H1 (cell line): ENCODE measurements at regions not wholly inside any gene's neighbourhood (a gene's known extent, or its start where the extent isn't known, plus 50 kb on each side); places are given as distances from the start of the nearest gene placed in this dataset.

Experiments used
- CTCF ChIA-PET: fragments of 300-600 bp; sonication (Branson Sonifier 250); formaldehyde crosslinking; loops from one replicate; lab custom pipeline; 2021; ENCODE audit not compliant: partially characterized antibody; lab: Charles Lee
- POLR2A ChIA-PET: fragments of 300-600 bp; sonication (Branson Sonifier 250); formaldehyde crosslinking; loops from one replicate; lab custom pipeline; 2021; ENCODE audit warnings: inconsistent platforms; ENCODE audit not compliant: partially characterized antibody; lab: Charles Lee
- DNase-seq, 2 experiments: peaks; one replicate each; pipeline versions ENCODE4 v3.0.0 to v3.0.0-alpha.2; 2010 to 2022; ENCODE audit warnings: low spot score in 2 of 2, low read depth in 1 of 2, mixed read lengths in 1 of 2
- FAIRE-seq: peaks from 2 replicates; lab custom pipeline; 2011; peaks lifted over from hg19 to GRCh38; lab: Jason Lieb, UNC
- H2AFZ ChIP-seq: 2 replicates; pipeline ENCODE4 v1.8.1; 2012; ENCODE audit warnings: low read length, inconsistent platforms
- H2AK5ac ChIP-seq: 2 replicates; pipeline ENCODE4 v1.6.1; 2013; ENCODE audit warnings: low read depth, low read length
- H2BK120ac ChIP-seq: replicated peaks from 2 replicates; pipeline ENCODE3; 2013; ENCODE audit warnings: low read depth, low read length, inconsistent platforms
- H2BK12ac ChIP-seq: 2 replicates; pipeline ENCODE4 v1.6.1; 2013; ENCODE audit warnings: low read depth, low read length
- H2BK15ac ChIP-seq: 2 replicates; pipeline ENCODE4 v1.6.1; 2013; ENCODE audit warnings: low read length
- H2BK20ac ChIP-seq: 2 replicates; pipeline ENCODE4 v1.6.1; 2013; ENCODE audit warnings: low read length
- H2BK5ac ChIP-seq: 2 replicates; pipeline ENCODE4 v1.6.1; 2013; ENCODE audit warnings: low read depth, low read length
- H3K14ac ChIP-seq: 2 replicates; pipeline ENCODE4 v1.6.1; 2013; ENCODE audit warnings: inconsistent platforms; ENCODE audit not compliant: insufficient read length
- H3K18ac ChIP-seq: 2 replicates; pipeline ENCODE4 v1.6.1; 2013; ENCODE audit warnings: low read length; ENCODE audit errors: extremely low read depth
- H3K23ac ChIP-seq: 2 replicates; pipeline ENCODE4 v1.6.1; 2013; ENCODE audit warnings: inconsistent platforms; ENCODE audit not compliant: insufficient read length
- H3K23me2 ChIP-seq: 2 replicates; pipeline ENCODE4 v1.6.1; 2013; ENCODE audit warnings: low read depth, low read length
- H3K27ac ChIP-seq: 2 replicates; pipeline ENCODE4 v1.6.1; 2011; ENCODE audit warnings: low read depth, low read length, inconsistent platforms
- H3K27me3 ChIP-seq, 4 experiments: replicated peaks in 1 of 4; 1 replicate in 1 of 4; 2 replicates in 3 of 4; pipeline versions ENCODE4 v1.6.1 to v1.8.1; 2011 to 2013; ENCODE audit warnings: low read length in 3 of 4, mild to moderate bottlenecking in 3 of 4, inconsistent platforms in 2 of 4, mixed read lengths in 2 of 4, moderate library complexity in 1 of 4; ENCODE audit not compliant: control insufficient read depth in 3 of 4, insufficient read depth in 3 of 4; ENCODE audit errors: extremely low read depth in 1 of 4
- H3K36me3 ChIP-seq, 4 experiments: 2 replicates each; pipeline versions ENCODE4 v1.6.1 to v1.8.1; 2011 to 2013; ENCODE audit warnings: mild to moderate bottlenecking in 4 of 4, low read length in 3 of 4, moderate library complexity in 2 of 4, control low read depth in 1 of 4, inconsistent platforms in 1 of 4; ENCODE audit not compliant: insufficient read depth in 4 of 4, control insufficient read depth in 2 of 4
- H3K4ac ChIP-seq: replicated peaks from 2 replicates; pipeline ENCODE3; 2013; ENCODE audit warnings: low read length, low read depth, mixed read lengths, inconsistent platforms; ENCODE audit not compliant: insufficient read length
- H3K4me1 ChIP-seq, 4 experiments: replicated peaks in 1 of 4; 1 replicate in 1 of 4; 2 replicates in 3 of 4; pipeline versions ENCODE4 v1.6.1 to v1.8.1; 2011 to 2013; ENCODE audit warnings: low read length in 3 of 4, inconsistent platforms in 2 of 4, mixed read lengths in 1 of 4; ENCODE audit not compliant: insufficient read depth in 4 of 4, control insufficient read depth in 3 of 4
- H3K4me2 ChIP-seq, 2 experiments: 2 replicates each; pipeline versions ENCODE4 v1.6.1 to v1.8.1; 2011 to 2013; ENCODE audit warnings: low read depth in 2 of 2, low read length in 2 of 2, control low read depth in 1 of 2, inconsistent platforms in 1 of 2, mild to moderate bottlenecking in 1 of 2; ENCODE audit not compliant: insufficient read depth in 1 of 2
- H3K4me3 ChIP-seq, 4 experiments: fragments of 200-600, 300-600 bp in 1 of 4; sonication (generic), shearing (Covaris generic), sonication (Bioruptor Twin) in 1 of 4; 2 replicates each; pipeline versions ENCODE4 v1.5.1 to v1.8.1; 2011 to 2016; ENCODE audit warnings: low read length in 4 of 4, low read depth in 3 of 4, control low read depth in 2 of 4, inconsistent platforms in 2 of 4, mild to moderate bottlenecking in 2 of 4, mixed read lengths in 1 of 4, moderate library complexity in 1 of 4; ENCODE audit not compliant: insufficient read depth in 2 of 4; ENCODE audit errors: extremely low read depth in 1 of 4
- H3K56ac ChIP-seq: replicated peaks from 2 replicates; pipeline ENCODE3; 2013; ENCODE audit warnings: low read depth, mild to moderate bottlenecking, mixed read lengths, low read length, inconsistent platforms; ENCODE audit not compliant: insufficient read length
- H3K79me1 ChIP-seq: 2 replicates; pipeline ENCODE4 v1.6.1; 2013; ENCODE audit warnings: low read depth, low read length, control low read depth
- H3K79me2 ChIP-seq, 2 experiments: 2 replicates each; pipeline versions ENCODE4 v1.6.1 to v1.8.1; 2012 to 2013; ENCODE audit warnings: low read length in 2 of 2, mild to moderate bottlenecking in 2 of 2, inconsistent platforms in 1 of 2; ENCODE audit not compliant: insufficient read depth in 2 of 2, control insufficient read depth in 1 of 2
- H3K9ac ChIP-seq, 4 experiments: replicated peaks in 1 of 4; 1 replicate in 1 of 4; 2 replicates in 3 of 4; pipeline versions ENCODE4 v1.6.1 to v1.8.1; 2011 to 2013; ENCODE audit warnings: low read depth in 3 of 4, low read length in 3 of 4, control low read depth in 2 of 4, mild to moderate bottlenecking in 2 of 4, moderate library complexity in 2 of 4, inconsistent platforms in 1 of 4; ENCODE audit errors: extremely low read depth in 1 of 4
- H3K9me3 ChIP-seq, 2 experiments: 2 replicates each; pipeline versions ENCODE4 v1.6.1 to v1.8.1; 2012 to 2013; ENCODE audit warnings: mild to moderate bottlenecking in 2 of 2, moderate library complexity in 2 of 2, control low read depth in 1 of 2, inconsistent platforms in 1 of 2, low read depth in 1 of 2, low read length in 1 of 2, mixed read lengths in 1 of 2; ENCODE audit not compliant: insufficient read depth in 2 of 2
- H4K20me1 ChIP-seq, 2 experiments: replicated peaks in 1 of 2; 2 replicates each; pipeline versions ENCODE3 to v1.8.1; 2011 to 2013; ENCODE audit warnings: inconsistent platforms in 2 of 2, low read length in 2 of 2, mild to moderate bottlenecking in 1 of 2; ENCODE audit not compliant: insufficient read depth in 2 of 2, control insufficient read depth in 1 of 2
- H4K5ac ChIP-seq: 2 replicates; pipeline ENCODE4 v1.6.1; 2013; ENCODE audit warnings: low read length, low read depth, mixed read lengths, inconsistent platforms; ENCODE audit not compliant: insufficient read length
- H4K8ac ChIP-seq: 2 replicates; pipeline ENCODE4 v1.8.0; 2013; ENCODE audit warnings: mild to moderate bottlenecking, moderate library complexity, low read length, inconsistent platforms; ENCODE audit not compliant: insufficient read depth; ENCODE audit errors: extremely low read depth
- H4K91ac ChIP-seq: replicated peaks from 2 replicates; pipeline ENCODE3; 2013; ENCODE audit warnings: low read length, mixed read lengths, inconsistent platforms; ENCODE audit not compliant: insufficient read length
- CBX8 ChIP-seq: fragments of 300-800, 300-1000 bp; sonication (generic); IDR thresholded peaks from 2 replicates; pipeline ENCODE4 v1.7.1; 2016; ENCODE audit warnings: low read depth, low read length, borderline replicate concordance
- CREB1 ChIP-seq: IDR thresholded peaks from 2 replicates; pipeline ENCODE4 v1.6.1; 2012; ENCODE audit warnings: inconsistent platforms
- EGR1 ChIP-seq: IDR thresholded peaks from 2 replicates; pipeline ENCODE4 v1.6.1; 2011; ENCODE audit warnings: low read depth, low read length, borderline replicate concordance
- KDM5A ChIP-seq: fragments of 200-600 bp; IDR thresholded peaks from 2 replicates; pipeline ENCODE4 v1.7.1; 2012; ENCODE audit warnings: mild to moderate bottlenecking, low read length, inconsistent platforms, mixed read lengths
- SP2 ChIP-seq: IDR thresholded peaks from 2 replicates; pipeline ENCODE4 v1.6.1; 2012; ENCODE audit warnings: mild to moderate bottlenecking, low read length, inconsistent platforms
- ZNF274 ChIP-seq: IDR thresholded peaks from 2 replicates; pipeline ENCODE4 v1.7.0; 2012; ENCODE audit warnings: low read length, borderline replicate concordance; ENCODE audit errors: extremely low read depth
- WGBS, 2 experiments: shearing (Covaris generic) in 1 of 2; methylation state at CpG; one replicate each; pipeline versions ENCODE4 v1.1.6 to v1.1.7; 2013 to 2015; ENCODE audit warnings: low lambda C conversion rate in 2 of 2, mixed read lengths in 2 of 2, inconsistent platforms in 1 of 2, low coverage in 1 of 2, missing lambda C conversion rate in 1 of 2; ENCODE audit not compliant: insufficient replicate concordance in 2 of 2, insufficient coverage in 1 of 2, insufficient read length in 1 of 2; ENCODE audit errors: extremely low coverage in 1 of 2, missing lambda C conversion rate in 1 of 2; 5-methylcytosine and 5-hydroxymethylcytosine counted together

DNA sequence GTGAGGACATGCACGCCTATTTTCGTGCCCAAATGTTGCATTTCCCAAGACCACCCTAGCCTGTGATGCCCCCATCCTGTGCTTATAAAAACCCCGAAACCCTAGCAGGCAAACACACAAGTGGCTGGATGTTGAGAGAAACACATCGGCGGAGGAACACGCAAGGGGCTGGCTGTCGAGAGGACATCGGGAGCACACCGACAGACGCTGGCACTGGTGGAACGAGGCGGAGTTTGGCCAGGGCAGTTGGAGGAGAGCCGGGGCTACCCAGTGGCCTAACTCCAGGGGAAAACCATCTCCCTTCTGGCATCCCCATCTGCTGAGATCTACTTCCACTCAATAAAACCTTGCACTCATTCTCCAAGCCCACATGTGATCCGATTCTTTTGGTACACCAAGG is 225.9 kb upstream of the GRIK2 start:
- Histone ChIP-seq H3K4ac (no peak overlapping the region), H3K27me3 (no peaks in the 10 kb centered on the region), H4K20me1 (no peaks in the 10 kb centered on the region), H3K79me2 (no peaks in the 10 kb centered on the region), H3K14ac (no peak overlapping the region), H2AFZ (peak overlapping the region; percentile 53; the same call in 1 of the 2 replicates), H3K9me3 (no peaks in the 10 kb centered on the region), H3K79me1 (no peaks in the 10 kb centered on the region), H2AK5ac (no peak overlapping the region), H3K9ac (no peak overlapping the region), H3K23ac (no peak overlapping the region), H3K4me1 (no peaks in the 10 kb centered on the region), H2BK12ac (no peak overlapping the region), H3K18ac (no peak overlapping the region), H3K27ac (no peak overlapping the region), H3K4me2 (no peak overlapping the region), H4K5ac (no peak overlapping the region), H2BK20ac (no peak overlapping the region), H3K4me3 (no peak overlapping the region), H2BK15ac (no peak overlapping the region), H2BK5ac (no peak overlapping the region), H2BK120ac (no peak overlapping the region), H3K56ac (no peak overlapping the region), H3K23me2 (no peaks in the 10 kb centered on the region), H4K91ac (no peak overlapping the region), H3K36me3 (no peaks in the 10 kb centered on the region), H4K8ac (peak overlapping the region; percentile 9; the same call in 1 of the 2 replicates)
- ChIA-PET POLR2A (no interaction called here), CTCF (interaction anchor here (0.6 to 1.4 kb wide), 4 partner anchors 13 to 477 kb away, joined by 3 to 5 read pairs (median 3); no protein-coding TSS in a partner anchor)
- DNase-seq, result no peak
- FAIRE-seq, result no peak
- TF ChIP-seq ZNF274 (no peak), CBX8 (no peak), CREB1 (no peak), EGR1 (no peak), KDM5A (no peak), SP2 (no peak)
- WGBS, 2 experiments, result 96% methylated on average over 14 of the region's 14 CpGs; no CpG with 5 or more reads in 1 of the 2 experiments
